Endothelial cell (in vitro differentiated cells): ENCODE measurements at regions not wholly inside any gene's neighbourhood (a gene's known extent, or its start where the extent isn't known, plus 50 kb on each side); places are given as distances from the start of the nearest gene placed in this dataset.

Experiments
- DNase-seq: peaks from one replicate; pipeline ENCODE4 v3.0.0; 2021; ENCODE audit warnings: low spot score
- H3K27ac Mint-ChIP-seq: one replicate; pipeline ENCODE4 v1.8.0; 2021; ENCODE audit warnings: mixed read lengths, inconsistent platforms; ENCODE audit not compliant: unreplicated experiment
- H3K27me3 Mint-ChIP-seq: one replicate; pipeline ENCODE4 v1.8.0; 2021; ENCODE audit warnings: mild to moderate bottlenecking, moderate library complexity, mixed read lengths, inconsistent platforms; ENCODE audit not compliant: unreplicated experiment
- H3K36me3 Mint-ChIP-seq: one replicate; pipeline ENCODE4 v1.8.0; 2021; ENCODE audit warnings: mild to moderate bottlenecking, low read depth, mixed read lengths, inconsistent platforms; ENCODE audit not compliant: unreplicated experiment
- H3K4me1 Mint-ChIP-seq: one replicate; pipeline ENCODE4 v1.8.0; 2021; ENCODE audit warnings: mild to moderate bottlenecking, mixed read lengths, inconsistent platforms; ENCODE audit not compliant: unreplicated experiment
- H3K4me3 Mint-ChIP-seq: one replicate; pipeline ENCODE4 v1.8.0; 2021; ENCODE audit warnings: mild to moderate bottlenecking, mixed read lengths, inconsistent platforms; ENCODE audit not compliant: unreplicated experiment
- H3K9me3 Mint-ChIP-seq: one replicate; pipeline ENCODE4 v1.8.0; 2021; ENCODE audit warnings: mixed read lengths, inconsistent platforms; ENCODE audit not compliant: unreplicated experiment
- CTCF ChIP-seq: fragments of 200-600 bp; sonication (generic); IDR thresholded peaks from one replicate; pipeline ENCODE4 v1.5.0; 2021; ENCODE audit warnings: antibody characterized with exemption; ENCODE audit not compliant: unreplicated experiment

- Mint-ChIP-seq H3K4me1 (peaks cover 13% of the 10 kb centered on the region), H3K27ac (no peak overlapping the region), H3K36me3 (peaks cover 7% of the 10 kb centered on the region), H3K9me3 (no peaks in the 10 kb centered on the region), H3K4me3 (no peak overlapping the region), H3K27me3 (peaks cover 3% of the 10 kb centered on the region)
- DNase-seq, result no peak
- no peak for TF ChIP-seq CTCF
Observed at GRCh38 chr13:106650690-106651205, 82.8 kb upstream of the ARGLU1 start.

DNA sequence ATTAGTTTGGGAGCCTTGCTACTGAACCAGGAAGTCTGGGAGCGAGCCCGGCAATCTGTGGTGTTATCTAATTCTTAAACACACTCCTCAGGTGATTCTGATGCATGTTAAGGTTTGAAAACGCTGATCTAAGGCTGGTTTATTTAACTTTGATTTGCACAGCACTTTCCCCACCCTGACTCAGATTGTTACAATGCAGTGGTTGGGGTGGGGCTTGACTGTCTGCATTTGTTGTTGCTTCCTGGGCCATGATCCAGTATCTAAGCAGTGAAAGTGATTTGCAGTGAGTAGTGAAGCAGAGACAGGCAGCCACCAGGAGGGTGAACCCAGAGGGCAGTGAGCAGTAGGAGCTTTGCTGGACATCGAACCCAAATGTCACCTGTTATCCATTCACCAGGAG is 81.6 kb upstream of the ARGLU1 start:
- Mint-ChIP-seq H3K27ac (no peak overlapping the region), H3K4me1 (peaks cover 13% of the 10 kb centered on the region), H3K9me3 (no peaks in the 10 kb centered on the region), H3K4me3 (no peak overlapping the region), H3K27me3 (peaks cover 3% of the 10 kb centered on the region), H3K36me3 (peaks cover 7% of the 10 kb centered on the region)
- no peak for TF ChIP-seq CTCF
- DNase-seq, result no peak

DNA sequence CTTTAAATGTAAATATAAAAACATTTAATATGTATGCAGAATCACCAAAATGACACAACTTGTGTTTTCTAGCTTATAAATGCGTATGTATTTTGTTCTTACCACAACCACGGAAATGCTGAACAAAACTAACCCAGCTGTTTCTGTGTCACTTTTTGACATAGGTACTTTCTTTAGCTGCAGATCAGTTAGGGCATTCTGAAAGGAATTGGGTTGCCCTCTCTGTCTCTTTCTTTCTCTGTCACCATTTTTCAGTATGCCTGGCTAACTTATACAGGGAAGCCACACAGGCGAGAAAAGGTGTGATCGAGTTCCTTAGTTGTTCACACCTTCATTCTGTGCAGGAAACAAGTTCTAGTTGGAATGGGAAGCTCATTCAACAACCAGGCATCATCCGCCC is 72.6 kb upstream of the ARGLU1 start:
- no peak overlapping the region for H3K4me3 Mint-ChIP-seq
- H3K9me3 Mint-ChIP-seq, result no peaks in the 10 kb centered on the region
- H3K4me1 Mint-ChIP-seq, result peaks cover 3% of the 10 kb centered on the region
- no peak for TF ChIP-seq CTCF
- H3K27ac Mint-ChIP-seq, result no peak overlapping the region
- no peaks in the 10 kb centered on the region for H3K36me3 Mint-ChIP-seq
- DNase-seq, result no peak
- peaks cover 2% of the 10 kb centered on the region for H3K27me3 Mint-ChIP-seq

DNA sequence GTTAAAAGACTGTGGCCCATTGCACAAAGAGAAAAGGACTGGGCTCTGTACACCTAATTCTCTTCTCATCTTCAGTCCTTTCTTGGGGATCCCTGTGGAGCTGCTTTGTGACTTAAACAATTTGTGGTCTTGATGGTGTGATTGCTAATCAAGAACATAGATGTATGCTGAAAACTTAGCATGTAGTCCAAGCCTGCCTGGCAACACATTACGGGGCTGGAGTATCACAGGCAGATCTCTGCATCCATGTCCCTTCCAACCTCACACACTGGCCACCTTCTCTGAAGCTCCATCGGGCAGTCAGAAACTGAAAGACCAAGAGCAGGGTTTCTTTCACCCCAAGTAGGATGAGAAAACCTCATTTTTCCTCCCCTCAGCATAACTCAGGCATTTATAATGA is 69.6 kb upstream of the ARGLU1 start:
- no peak for DNase-seq
- no peak overlapping the region for H3K27ac Mint-ChIP-seq
- H3K27me3 Mint-ChIP-seq, result peaks cover 2% of the 10 kb centered on the region
- H3K9me3 Mint-ChIP-seq, result no peaks in the 10 kb centered on the region
- no peak for TF ChIP-seq CTCF
- no peak overlapping the region for H3K4me3 Mint-ChIP-seq
- H3K36me3 Mint-ChIP-seq, result no peaks in the 10 kb centered on the region
- H3K4me1 Mint-ChIP-seq, result peaks cover 13% of the 10 kb centered on the region

DNA sequence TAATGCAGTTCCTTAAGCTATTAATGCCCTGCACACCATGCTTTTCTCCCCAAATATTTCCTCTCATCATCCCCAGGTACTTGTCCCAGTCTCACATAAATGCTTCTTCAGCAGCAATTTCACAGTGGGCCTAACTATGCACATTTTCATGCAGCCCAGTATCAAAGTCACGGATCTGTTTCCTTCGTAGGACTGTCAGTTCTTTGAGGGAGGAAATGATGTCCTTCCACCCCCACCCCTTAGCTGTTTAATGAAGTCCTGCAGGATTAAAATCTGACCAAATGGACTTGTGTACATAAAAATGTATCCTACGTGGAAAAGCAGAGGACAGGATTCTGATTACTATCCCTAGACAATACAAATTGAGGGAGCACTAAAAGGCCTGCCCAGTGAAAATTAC is 68.6 kb upstream of the ARGLU1 start:
- H3K36me3 Mint-ChIP-seq, result no peaks in the 10 kb centered on the region
- no peaks in the 10 kb centered on the region for H3K9me3 Mint-ChIP-seq
- no peak for DNase-seq
- H3K4me1 Mint-ChIP-seq, result peaks cover 13% of the 10 kb centered on the region
- H3K4me3 Mint-ChIP-seq, result no peak overlapping the region
- no peak for TF ChIP-seq CTCF
- peaks cover 2% of the 10 kb centered on the region for H3K27me3 Mint-ChIP-seq
- no peak overlapping the region for H3K27ac Mint-ChIP-seq
